ENCODE measurements at regions not wholly inside any gene's neighbourhood (a gene's known extent, or its start where the extent isn't known, plus 50 kb on each side); places are given as distances from the start of the nearest gene placed in this dataset.

DNA sequence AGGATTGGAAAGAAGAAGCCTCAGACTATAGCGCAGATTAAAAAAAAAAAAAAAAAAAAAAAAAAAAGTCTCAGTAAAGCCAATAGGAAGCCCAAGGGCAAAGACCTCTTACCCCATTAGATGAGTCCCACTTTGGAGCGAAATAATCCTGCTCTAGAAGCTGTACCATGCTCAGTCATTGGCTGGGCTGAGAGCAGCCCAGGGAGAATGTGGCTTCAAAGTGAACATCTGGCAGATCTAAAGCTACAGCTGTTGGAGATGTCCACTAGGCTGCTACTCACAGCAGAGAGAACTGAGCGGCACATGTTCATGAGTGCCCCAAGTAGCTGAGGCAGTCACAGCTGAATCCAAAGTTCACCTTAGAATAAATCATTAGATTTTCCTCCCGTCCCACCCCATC is 560.9 kb downstream of the MED13L start:
- no peaks in the 10 kb centered on the region for H3K9me2 ChIP-seq (ENCODE audit: insufficient read depth)
- ATAC-seq (no peak), DNase-seq (ENCODE audit: low read depth, low spot score) (no peak)
- no peak overlapping the region for H3K27ac ChIP-seq (ENCODE audit: low read depth, low read length)
- POLR2A ChIA-PET: no interaction called here
- no peak overlapping the region for H3K4me2 ChIP-seq (ENCODE audit: low read length)
- no peak overlapping the region for H2AFZ ChIP-seq (ENCODE audit: low read depth, low read length, poor library complexity, severe bottlenecking)
- H3K36me3 ChIP-seq (ENCODE audit: control insufficient read depth in 1 of 2, insufficient read depth in 2 of 2, low read length in 2 of 2): no peaks in the 10 kb centered on the region
- intact Hi-C loops (cut with micrococcal nuclease): no loop called here
- no TSS peak for BruUV-seq (replicated peaks)
- H3K9ac ChIP-seq (ENCODE audit: low read length): no peak overlapping the region
- H4K20me1 ChIP-seq (ENCODE audit: insufficient read depth): no peaks in the 10 kb centered on the region
- no peaks in the 10 kb centered on the region for H3K79me2 ChIP-seq (ENCODE audit: insufficient read depth, low read length)
- no peak overlapping the region for H3K4me3 ChIP-seq (replicated peaks in 1 of 2; ENCODE audit: low read depth in 1 of 2, low read length in 2 of 2)
- no peaks in the 10 kb centered on the region for H3K9me3 ChIP-seq (ENCODE audit: control insufficient read depth in 1 of 2, insufficient read depth in 1 of 2, low read depth in 1 of 2, low read length in 2 of 2)
- peaks cover 28% of the 10 kb centered on the region for H3K27me3 ChIP-seq (ENCODE audit: insufficient read depth, low read length)
- no peaks in the 10 kb centered on the region for H3K4me1 ChIP-seq (ENCODE audit: control insufficient read depth in 1 of 2, insufficient read depth in 2 of 2, low read length in 2 of 2)
- TF ChIP-seq CEBPB (IDR thresholded peaks at IDR 0.05; ENCODE audit: low read depth) (no peak), EZH2phosphoT487 (IDR thresholded peaks at IDR 0.05; ENCODE audit: borderline replicate concordance) (no peak), EGR1 (IDR thresholded peaks at IDR 0.05; ENCODE audit: low read depth) (no peak)
- RAD21 ChIA-PET (ENCODE audit: low non-redundant PET in 1 of 2, low total read pairs in 2 of 2, uncharacterized antibody in 2 of 2, unreplicated experiment in 2 of 2): no interaction called here
- CTCF ChIA-PET: no interaction called here

GRCh38 chr12:115712676-115713075 is 564.8 kb downstream of the MED13L start:
- peaks cover 28% of the 10 kb centered on the region for H3K27me3 ChIP-seq (ENCODE audit: insufficient read depth, low read length)

More at GRCh38 chr12:115712676-115713075, 564.8 kb downstream of the MED13L start:
- no peaks in the 10 kb centered on the region for H3K9me3 ChIP-seq (ENCODE audit: control insufficient read depth in 1 of 2, insufficient read depth in 1 of 2, low read depth in 1 of 2, low read length in 2 of 2)
- ChIA-PET POLR2A (no interaction called here), RAD21 (ENCODE audit: low non-redundant PET in 1 of 2, low total read pairs in 2 of 2, uncharacterized antibody in 2 of 2, unreplicated experiment in 2 of 2) (no interaction called here), CTCF (no interaction called here)
- no peak overlapping the region for H3K4me3 ChIP-seq (replicated peaks in 1 of 2; ENCODE audit: low read depth in 1 of 2, low read length in 2 of 2)
- H3K36me3 ChIP-seq (ENCODE audit: control insufficient read depth in 1 of 2, insufficient read depth in 2 of 2, low read length in 2 of 2): no peaks in the 10 kb centered on the region
- no peaks in the 10 kb centered on the region for H3K9me2 ChIP-seq (ENCODE audit: insufficient read depth)
- H3K4me2 ChIP-seq (ENCODE audit: low read length): no peak overlapping the region
- ATAC-seq: no peak
- H2AFZ ChIP-seq (ENCODE audit: low read depth, low read length, poor library complexity, severe bottlenecking): no peak overlapping the region
- H3K9ac ChIP-seq (ENCODE audit: low read length): no peak overlapping the region
- intact Hi-C loops (cut with micrococcal nuclease): no loop called here
- H4K20me1 ChIP-seq (ENCODE audit: insufficient read depth): no peaks in the 10 kb centered on the region
- no peaks in the 10 kb centered on the region for H3K4me1 ChIP-seq (ENCODE audit: control insufficient read depth in 1 of 2, insufficient read depth in 2 of 2, low read length in 2 of 2)
- H3K27ac ChIP-seq (ENCODE audit: low read depth, low read length): no peak overlapping the region
- no peak for TF ChIP-seq ZBTB33 (IDR thresholded peaks at IDR 0.05; ENCODE audit: extremely low read depth, insufficient replicate concordance, low read length)
- no peak for TF ChIP-seq ZFX (IDR thresholded peaks at IDR 0.05)
- TF ChIP-seq ZNF274 (IDR thresholded peaks at IDR 0.05; ENCODE audit: low read depth, low read length): no peak
- no peak for TF ChIP-seq POLR2AphosphoS5 (IDR thresholded peaks at IDR 0.05; ENCODE audit: low read depth, low read length)
- no peak for TF ChIP-seq TCF7L2 (IDR thresholded peaks at IDR 0.05; ENCODE audit: borderline replicate concordance, extremely low read depth, insufficient read depth, insufficient read length)
- no peak for TF ChIP-seq YY1 (IDR thresholded peaks at IDR 0.05; ENCODE audit: extremely low read depth, insufficient replicate concordance, low read depth, low read length)
- TF ChIP-seq SP1 (IDR thresholded peaks at IDR 0.05; ENCODE audit: low read depth): no peak
- TF ChIP-seq SIN3A (IDR thresholded peaks at IDR 0.05; ENCODE audit: low read depth): no peak
- no peak for TF ChIP-seq EZH2 (IDR thresholded peaks at IDR 0.05)
- TF ChIP-seq FOSL1 (IDR thresholded peaks at IDR 0.05; ENCODE audit: low read depth): no peak
- TF ChIP-seq JUND (IDR thresholded peaks at IDR 0.05): no peak
- no peak for TF ChIP-seq MAX (IDR thresholded peaks at IDR 0.05)
- DNase-seq (ENCODE audit: low read depth, low spot score): no peak
- BruUV-seq (replicated peaks): no TSS peak
- H3K79me2 ChIP-seq (ENCODE audit: insufficient read depth, low read length): no peaks in the 10 kb centered on the region

Measured in HCT116 (cell line).